HG02870 (cell line): ENCODE measurements at regions not wholly inside any gene's neighbourhood (a gene's known extent, or its start where the extent isn't known, plus 50 kb on each side); places are given as distances from the start of the nearest gene placed in this dataset.
"Not testable (repeated sequence)": the region's sequence is repeated elsewhere in the genome, so short reads cannot be mapped to it uniquely, and the experiment has no call there.

Source experiments
- ATAC-seq: cut with Tn5 transposase; IDR thresholded peaks from one replicate; pipeline ENCODE4 v1.9.1; 2021; ENCODE audit warnings: mild to moderate bottlenecking, moderate library complexity; ENCODE audit not compliant: unreplicated experiment

- ATAC-seq: no peak
Observed at GRCh38 chr13:53264751-53265385, 236.3 kb downstream of the OLFM4 start.

- ATAC-seq: no peak
Observed at GRCh38 chr13:53266757-53267156, 238.1 kb downstream of the OLFM4 start.

- no peak for ATAC-seq
Observed at GRCh38 chr13:53269634-53270033, 241.0 kb downstream of the OLFM4 start.

DNA sequence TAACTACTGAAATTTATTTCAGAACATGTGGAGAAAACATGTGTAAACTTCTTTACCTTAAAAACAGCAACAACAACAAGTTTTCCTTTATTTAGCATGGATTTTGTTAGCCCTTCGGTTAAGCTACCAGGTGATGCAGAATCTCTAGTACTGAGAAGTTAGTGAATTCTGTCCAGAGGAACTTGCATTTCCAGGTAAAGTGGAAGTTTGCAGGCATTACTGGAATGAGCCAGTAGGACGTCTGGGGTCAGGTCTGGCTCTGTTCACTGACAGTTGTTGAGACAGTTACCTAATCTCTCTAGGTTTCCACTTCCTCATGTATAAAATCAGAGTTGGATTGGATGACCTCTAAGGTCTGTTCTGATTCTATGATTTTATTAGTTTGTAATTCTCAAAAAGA, 244.3 kb downstream of the OLFM4 start:
- no peak for ATAC-seq

- ATAC-seq: no peak
Observed at GRCh38 chr13:53276265-53276664, 247.7 kb downstream of the OLFM4 start.

DNA sequence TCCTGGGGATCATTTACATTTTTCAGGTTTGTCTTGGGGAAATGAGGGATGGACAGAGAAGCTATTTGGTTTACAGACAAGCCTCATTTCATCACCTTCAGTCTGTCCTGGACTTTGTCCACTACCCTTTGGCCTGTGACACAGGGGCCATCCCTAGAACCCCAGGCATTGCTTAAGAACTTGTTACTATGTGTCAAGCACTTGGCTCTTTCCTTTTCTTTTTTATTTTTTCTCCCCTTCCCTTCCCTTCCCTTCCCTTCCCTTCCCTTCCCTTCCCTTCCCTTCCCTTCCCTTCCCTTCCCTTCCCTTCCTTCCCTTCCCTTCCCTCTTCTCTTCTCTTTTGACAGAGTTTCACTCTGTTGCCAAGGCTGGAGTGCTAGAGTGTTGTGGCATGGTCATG, 253.1 kb downstream of the OLFM4 start:
- ATAC-seq: no peak

DNA sequence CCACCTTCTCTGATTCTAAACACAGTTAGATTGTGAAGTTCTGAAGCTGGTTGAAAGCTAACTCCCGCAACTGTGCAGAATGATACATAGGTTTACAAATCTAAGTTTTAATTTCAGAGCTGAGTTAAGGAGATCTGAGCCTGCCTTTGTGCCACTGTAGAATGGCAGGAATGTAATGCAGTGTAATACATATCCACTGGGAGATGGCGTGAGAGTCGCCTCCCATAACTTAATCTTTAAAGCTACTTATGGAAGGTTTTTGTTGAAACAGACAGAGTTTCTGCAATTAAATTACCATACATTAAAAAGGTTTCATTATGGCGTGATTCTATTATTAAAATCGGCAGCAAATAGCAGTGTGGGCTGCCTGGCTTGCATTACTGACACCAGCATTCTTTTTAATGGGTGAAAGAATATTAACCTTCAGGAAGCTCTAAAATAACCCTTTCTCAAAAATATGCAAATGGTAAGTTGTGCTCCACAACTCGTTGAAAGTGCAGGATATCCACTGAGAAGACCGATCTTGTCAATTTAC, 257.4 kb downstream of the OLFM4 start:
- no peak for ATAC-seq

DNA sequence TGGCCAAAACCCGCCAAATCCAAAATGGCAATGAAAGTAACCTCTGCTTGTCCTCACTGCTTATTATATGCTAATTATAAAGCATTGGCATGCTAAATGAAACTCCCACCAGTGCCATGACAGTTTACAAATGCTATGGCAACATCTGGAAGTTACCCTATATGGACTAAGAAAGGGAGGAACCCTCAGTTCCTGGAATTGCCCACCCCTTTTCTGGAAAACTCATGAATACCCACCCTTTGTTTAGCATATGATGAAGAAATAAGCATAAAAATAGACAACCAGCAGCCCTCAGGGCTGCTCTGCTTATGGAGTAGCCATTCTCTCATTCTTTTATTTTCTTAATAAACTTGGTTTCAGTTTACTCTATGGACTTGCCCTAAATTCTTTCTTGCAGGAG, 269.8 kb downstream of the OLFM4 start:
- no peak for ATAC-seq

GRCh38 chr13:53301449-53301848, 272.8 kb downstream of the OLFM4 start:
- ATAC-seq: no peak

DNA sequence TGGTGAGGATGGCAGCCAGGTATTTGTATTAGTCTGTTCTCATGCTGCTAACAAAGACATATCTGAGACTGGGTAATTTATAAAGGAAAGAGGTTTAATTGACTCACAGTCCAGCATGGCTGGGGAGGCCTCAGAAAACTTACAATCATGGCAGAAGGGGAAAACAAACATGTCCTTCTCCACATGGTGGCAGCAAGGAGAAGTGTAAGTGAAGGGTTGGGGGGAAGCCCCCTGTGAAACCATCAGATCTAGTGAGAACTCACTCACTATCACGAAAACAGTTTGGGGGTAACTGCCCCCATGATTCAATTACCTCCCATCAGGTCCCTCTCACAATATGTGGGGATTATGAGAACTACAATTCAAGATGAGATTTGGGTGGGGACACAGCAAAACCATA, 276.8 kb downstream of the OLFM4 start:
- ATAC-seq: not testable (repeated sequence)

GRCh38 chr13:53310786-53311185, 282.2 kb downstream of the OLFM4 start:
- no peak for ATAC-seq

- no peak for ATAC-seq
Observed at GRCh38 chr13:53311561-53311960, 282.9 kb downstream of the OLFM4 start.

GRCh38 chr13:53321296-53321801, 292.7 kb downstream of the OLFM4 start:
- no peak for ATAC-seq

- ATAC-seq: no peak
Observed at GRCh38 chr13:53324656-53325055, 296.0 kb downstream of the OLFM4 start.

DNA sequence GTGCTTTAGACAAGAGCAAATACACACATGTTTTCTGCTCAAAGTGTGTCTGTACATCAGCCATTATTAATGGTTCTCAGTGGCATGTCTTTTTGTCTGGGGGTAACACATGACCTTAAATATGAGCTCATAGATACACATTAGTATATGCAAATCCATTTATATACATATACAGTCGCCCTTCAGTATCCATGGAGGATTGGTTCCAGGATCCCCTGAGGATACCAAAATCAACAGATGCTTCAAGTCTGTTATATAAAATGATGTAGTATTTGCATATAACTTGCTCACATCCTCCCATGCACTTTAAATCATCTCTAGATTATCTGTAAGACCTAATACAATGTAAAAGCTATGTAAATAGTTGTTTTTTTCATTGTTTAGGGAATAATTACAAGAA, 298.1 kb downstream of the OLFM4 start:
- ATAC-seq: no peak

DNA sequence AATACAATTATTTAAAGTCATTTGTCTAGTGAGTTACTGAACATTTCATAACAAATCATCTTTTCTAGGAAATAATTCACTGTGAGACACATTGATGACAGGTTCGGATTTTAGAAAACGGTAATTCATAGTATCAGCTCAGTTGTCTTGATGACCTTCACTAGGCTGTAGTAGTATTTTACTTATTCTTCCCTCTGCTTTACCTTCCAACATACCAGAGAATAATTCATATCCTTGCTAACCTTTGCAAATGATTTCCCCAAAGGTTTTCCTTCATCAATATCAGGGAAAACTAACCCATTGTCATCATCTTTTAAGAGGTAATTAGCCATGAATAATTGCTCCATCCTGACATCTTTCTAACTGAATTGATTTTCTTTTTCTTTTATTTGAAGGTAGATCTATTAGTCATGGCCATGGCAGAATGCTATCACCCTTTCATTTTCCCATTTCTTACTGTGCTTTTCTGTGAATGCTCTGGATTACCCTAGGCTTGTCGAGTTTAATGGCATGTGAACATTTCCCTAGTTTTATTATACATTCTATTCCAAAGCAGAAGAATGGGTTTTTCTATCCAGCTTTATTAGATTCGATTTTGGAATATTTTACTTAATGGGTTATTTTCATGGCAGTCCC, 299.2 kb downstream of the OLFM4 start:
- no peak for ATAC-seq

DNA sequence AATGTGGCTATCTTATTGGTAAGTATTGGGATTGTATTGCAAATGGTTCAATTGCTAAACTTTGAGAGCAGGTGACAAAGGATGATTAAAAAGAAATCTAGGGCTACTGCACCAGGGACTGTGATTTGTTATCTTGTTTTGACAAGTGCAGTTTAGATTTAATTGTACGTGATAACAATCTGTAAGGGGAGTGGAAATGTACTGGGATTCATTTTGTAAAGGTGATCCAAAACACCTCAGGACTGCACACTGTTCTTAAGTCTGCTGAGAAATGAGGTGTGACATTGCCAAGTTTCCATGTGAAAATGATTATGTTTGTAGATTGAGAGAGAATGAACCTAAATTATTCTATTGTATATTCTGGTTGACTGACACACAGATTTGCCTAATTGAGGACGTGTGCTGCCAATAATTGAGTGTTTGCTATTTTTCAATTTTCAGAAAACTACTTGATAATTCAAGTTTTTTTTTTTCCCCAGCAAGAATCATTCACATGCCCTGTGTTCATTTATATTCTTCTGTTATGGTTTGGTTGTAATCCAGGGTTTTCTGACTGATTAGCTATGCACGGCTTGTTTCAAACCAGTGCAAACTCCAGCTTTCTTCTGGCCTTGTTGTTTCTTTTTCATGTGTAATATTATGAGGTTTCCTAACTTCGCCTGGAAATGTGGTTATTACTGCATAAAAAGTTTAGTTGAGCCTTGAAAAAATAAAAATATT, 308.0 kb downstream of the OLFM4 start:
- no peak for ATAC-seq

DNA sequence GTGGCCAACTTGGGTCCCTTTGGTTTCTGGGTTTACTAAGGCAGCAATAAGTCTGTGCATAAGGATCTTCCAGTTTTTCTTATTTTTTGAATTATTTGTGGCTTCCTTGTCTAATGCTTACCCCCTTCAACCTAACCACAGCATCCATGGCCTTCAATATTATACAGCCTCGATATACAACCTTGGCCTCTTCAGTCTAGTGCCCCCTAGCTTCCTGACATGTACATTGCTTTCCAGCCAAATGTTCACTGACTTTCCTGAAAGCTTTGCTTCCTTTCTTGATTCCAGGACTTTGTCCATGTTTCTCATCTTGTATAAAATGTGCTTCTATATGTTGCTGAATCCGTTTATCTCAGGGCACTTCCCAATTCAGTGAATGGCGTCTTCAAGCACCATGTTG, 310.1 kb downstream of the OLFM4 start:
- no peak for ATAC-seq

DNA sequence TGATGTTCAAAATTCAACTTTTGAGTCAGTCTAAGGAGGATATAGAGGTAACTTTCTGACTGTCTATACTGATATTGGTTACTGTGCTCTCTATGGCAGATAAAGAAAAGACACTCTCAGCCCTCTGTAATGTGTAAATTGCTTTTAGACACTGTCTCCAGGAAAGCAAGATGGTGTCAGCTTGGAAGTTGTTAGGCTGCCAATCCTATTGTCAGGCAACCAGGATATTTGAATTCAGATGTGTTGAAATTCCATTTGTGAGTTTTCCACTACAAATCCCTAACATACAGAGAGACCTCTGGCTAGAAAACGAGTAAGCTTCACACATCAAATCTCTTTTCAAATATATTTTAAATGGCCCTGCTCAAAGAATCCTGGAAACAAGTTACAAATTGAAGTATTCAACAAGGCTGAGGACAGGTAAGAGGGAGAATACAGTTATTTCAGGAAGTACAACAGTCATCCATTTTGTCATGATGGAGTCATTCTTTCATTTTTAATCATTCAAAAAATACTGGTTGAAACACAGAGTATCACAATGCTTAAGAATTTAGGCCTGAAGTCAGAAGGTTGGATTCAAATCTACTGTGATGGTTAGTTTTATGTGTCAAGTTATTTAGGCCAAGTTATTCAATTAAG, 312.0 kb downstream of the OLFM4 start:
- ATAC-seq: no peak

DNA sequence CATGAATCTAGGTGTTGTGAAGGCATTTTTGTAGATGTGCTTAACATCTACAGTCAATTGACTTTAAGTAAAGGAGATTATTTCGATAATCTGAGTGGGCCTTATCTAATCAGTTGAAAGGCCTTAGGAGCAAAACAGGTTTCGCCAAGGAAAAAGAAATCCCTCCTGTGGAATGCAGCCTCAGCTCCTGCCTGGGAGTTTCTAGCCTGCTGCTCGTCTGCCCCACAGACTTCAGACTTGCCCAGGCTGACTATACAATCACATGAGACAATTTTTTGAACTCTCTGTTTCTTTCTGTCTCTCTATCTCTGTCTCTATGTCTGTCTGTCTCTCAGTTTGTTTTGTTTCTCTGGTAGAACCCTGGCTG, 312.5 kb downstream of the OLFM4 start:
- no peak for ATAC-seq

DNA sequence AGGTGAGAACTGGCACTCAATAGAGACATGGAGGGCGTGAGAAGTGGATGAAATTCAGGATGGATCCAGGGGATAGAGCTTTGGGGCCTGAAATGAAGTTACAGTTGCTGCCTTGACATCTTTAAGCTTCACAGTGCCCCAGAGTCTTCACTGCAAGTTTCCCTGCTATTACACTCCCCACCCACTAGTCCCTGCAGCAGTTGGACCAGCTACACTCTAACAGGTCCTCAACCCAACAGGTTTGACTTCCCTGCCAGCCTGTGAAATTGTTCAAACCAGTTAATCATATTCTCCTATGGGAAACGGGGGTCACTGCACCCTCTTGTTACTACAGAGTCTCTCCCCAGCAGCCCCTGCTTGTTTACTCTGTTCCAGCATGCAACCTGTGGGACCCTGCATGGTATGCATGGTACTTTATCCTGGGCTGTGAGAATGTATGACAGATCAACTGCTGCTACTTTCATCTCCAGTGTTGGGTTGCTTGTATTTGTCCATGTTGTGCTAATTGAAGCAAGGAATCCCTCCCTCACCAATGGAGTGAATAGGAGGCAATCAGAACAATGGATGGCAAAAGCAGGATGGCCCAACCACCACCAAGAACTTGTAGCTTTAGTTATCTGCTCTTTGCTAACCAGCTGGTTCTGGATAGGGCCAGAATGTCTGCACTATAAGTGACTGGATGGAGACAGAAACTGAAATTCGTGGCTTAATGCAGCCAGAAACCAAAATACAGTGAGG, 314.2 kb downstream of the OLFM4 start:
- ATAC-seq: no peak
